CD4-positive, alpha-beta T cell treated with Interferon alpha-2 for 1 hour (primary cell): ENCODE measurements at regions not wholly inside any gene's neighbourhood (a gene's known extent, or its start where the extent isn't known, plus 50 kb on each side); places are given as distances from the start of the nearest gene placed in this dataset.

Experiments used
- DNase-seq, 2 donors: peaks; one replicate each; pipeline ENCODE4 v3.0.0-alpha.2; 2020 to 2022

- no peak for DNase-seq
Observed at GRCh38 chr3:72219752-72220151, 434.8 kb upstream of the PROK2 start.

GRCh38 chr3:72217570-72217969 lies 432.6 kb upstream of the PROK2 start:
- DNase-seq: no peak

DNA sequence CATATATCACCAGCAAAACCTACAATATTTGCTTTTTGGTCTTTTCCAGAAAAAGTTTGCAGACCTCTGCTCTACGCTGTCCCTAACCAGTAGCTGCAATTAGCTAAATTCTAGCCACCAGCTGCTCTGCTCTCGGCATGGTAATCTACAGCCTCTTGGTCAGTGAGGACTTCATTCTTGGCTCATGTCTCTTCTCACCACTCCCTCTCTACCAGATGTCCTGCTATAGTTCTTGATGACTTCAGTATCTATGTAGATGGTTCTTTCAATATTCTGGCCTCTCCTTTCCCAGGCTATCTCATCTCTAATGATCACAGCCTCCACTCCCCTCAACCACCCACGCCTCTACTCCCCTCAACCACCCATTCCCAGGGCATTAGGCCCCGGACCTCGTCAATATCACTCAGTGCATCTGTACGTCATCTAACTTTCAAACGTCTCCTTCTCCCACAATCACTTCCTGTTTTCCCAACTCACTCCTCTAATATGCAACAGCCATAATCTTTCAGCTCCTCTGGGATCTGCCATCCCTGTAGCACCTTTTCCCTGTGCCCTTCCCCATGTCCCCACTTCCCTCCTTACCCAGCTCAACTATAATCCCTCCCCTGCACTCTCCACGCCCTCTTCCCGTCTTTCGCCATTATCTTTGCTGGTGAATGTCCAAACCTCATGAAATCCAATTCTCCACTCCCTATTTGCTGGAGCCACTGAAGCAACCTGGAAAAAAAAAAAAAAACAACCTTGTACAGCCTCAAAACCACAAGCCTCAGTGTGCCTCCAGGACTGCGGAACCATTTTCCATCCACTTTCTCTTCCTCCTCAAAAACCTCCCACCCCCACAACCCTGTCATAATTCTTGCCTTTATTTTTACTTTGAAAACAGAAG lies 429.4 kb upstream of the PROK2 start:
- DNase-seq: no peak

DNA sequence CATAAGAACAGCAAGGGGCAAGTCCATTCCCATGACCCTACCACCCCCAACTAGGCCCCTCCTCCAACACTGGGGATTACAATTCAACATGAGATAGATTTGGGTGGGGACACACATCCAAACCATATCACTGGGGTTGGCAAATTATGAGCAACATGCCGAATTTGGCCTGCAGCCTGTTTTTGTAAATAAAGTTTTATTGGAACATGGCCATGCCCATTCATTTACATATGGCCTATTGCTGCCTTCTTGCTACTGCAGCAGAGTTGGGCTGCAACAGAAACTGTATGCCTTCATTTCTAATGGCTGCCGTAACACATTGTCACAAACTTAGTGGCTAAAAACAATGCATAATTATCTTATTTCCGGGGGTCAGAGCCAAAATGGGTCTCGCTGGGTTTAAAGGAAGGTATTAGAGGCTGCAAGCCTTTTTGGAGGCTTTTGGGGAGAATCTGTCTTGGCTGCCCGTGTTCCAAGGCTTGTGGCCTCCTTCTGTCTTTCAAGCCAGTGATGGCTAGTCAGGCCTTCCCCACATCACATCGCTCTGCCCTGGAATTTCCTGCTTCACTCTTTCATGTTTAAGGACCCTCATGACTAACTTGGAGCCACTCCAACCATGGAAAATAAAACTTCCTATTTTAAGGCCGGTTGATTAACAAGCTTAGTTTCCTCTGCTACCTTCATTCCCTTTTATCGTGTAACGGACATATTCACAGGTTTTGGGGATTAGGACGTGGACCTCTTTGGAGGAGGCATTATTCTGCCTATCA lies 428.5 kb upstream of the PROK2 start:
- DNase-seq: no peak

DNA sequence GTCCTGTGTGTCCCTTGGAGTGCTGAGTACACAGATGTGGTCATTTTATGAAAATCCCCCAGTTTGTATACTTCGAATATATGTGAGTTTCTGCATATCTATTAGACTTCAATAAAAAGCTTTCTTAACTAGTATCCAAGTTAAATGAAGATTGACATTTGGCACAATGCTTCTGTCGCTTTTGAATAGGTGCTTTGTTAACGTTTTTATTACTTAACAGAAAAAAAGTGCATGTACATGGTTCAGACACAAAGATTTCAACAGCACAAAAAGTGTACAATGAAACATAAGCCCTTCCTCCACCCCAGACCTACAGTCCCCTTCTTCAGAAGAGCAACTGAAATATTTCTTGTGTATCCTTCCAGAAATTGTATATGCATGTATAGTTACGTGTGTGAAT lies 427.4 kb upstream of the PROK2 start:
- DNase-seq: no peak

- no peak for DNase-seq
Observed at GRCh38 chr3:72210261-72210660, 425.3 kb upstream of the PROK2 start.

DNA sequence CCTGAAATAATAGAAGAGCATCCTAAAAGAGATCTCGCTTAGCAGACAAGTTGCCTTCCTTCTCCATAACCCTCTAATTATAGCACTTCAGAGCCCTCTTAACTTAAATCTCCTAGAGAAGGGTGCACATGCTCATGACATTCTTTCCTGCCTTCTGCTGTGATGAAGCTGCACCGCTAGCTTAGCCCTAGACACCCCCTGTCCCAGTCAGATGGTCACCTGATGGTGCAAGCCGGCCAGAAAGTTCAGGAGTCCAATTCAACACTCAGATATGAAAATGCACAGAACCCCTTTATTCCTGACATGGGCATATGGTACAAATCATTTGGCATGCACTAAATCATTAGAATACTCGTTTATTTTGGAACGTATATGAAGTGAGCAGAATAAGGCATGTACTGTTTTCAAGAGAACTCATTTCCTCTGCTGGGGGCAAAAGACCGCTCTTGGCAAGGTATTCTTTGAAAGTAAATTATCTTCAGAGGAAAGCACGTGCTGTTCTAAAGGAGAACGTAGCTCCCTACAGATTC lies 420.4 kb upstream of the PROK2 start:
- no peak for DNase-seq

GRCh38 chr3:72204452-72204851 lies 419.5 kb upstream of the PROK2 start:
- no peak for DNase-seq

DNA sequence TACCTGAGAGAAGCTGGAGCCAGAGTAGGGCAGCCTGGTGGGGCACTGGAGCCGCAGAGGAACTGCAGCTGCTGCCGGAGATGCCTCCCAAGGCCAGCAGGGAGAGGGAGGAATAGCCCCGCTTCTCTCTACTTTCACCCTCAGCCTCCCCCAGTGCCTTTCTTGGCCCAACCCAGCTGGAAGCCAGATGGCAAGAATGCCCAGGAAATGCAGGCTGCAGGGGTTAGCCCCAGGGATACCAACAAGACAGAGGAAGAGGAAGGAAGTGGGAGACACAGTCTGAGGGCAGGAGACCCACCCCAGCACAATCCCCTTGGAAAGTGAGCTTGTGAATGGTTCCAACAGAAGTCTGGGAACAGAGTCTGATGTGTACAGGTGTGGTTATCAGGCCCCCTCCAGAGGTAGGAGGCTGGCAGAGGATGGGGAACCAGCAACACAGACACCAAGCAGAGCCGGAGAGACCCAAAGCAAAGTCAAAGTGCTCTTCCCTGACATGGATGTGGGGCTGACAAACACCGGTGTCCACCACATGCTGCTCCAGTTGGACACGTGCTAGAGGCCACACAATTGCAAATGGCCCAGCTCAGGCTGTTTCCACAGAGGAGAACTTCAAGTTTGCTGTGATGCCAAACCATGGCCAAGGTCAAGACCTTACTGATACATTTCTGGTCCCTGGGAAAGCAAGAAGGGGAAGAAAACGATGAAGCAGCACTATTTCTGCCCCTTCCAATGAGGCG lies 418.8 kb upstream of the PROK2 start:
- no peak for DNase-seq

- DNase-seq: no peak
Observed at GRCh38 chr3:72203105-72203504, 418.2 kb upstream of the PROK2 start.

- DNase-seq: no peak
Observed at GRCh38 chr3:72200332-72200731, 415.4 kb upstream of the PROK2 start.

DNA sequence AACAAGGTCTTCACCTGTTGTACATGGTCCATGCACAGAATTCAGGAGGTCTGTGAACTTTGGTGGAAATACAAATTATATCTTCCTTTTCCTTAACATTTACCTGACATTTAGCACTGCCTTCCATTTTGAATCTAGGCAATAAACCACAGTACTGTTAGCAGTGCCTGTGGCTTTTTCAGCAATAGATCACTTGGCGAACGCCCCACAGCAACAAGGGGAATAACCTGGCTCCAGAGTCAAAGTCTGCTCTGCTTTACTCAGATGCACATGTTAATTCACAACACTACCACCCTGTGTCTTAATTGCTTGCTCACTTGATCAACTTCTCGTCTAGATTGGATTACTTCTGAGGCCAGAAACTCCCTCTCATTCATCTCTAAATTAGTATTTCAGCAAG lies 414.6 kb upstream of the PROK2 start:
- DNase-seq: no peak

DNA sequence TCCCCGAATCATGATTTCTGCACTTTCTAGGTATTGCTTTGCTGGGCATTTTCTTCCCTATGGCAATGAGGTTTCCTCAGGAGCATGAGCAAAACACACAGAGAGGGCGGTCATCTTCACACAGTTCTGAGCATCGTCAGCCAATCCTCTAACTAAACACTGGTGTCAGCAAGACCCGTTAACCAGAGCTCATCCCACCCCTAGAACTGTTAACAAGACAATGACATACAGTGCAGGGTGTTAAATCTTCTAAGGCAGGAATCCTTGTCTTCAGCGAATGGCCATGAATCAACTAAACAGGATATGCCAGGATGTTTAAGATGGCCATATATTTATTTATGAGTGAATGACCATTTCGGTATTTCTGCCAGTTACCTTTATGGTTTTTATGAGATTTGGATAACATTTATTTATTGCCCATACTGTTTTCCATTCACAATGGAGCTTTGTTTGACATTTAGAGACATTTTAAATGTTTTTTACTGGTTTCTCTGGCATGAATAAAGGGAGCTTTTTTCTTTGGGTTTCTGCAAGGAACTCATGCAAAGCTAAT lies 411.5 kb upstream of the PROK2 start:
- no peak for DNase-seq

GRCh38 chr3:72195895-72196294 lies 410.9 kb upstream of the PROK2 start:
- DNase-seq: no peak

GRCh38 chr3:72194458-72194857 lies 409.5 kb upstream of the PROK2 start:
- DNase-seq: no peak

DNA sequence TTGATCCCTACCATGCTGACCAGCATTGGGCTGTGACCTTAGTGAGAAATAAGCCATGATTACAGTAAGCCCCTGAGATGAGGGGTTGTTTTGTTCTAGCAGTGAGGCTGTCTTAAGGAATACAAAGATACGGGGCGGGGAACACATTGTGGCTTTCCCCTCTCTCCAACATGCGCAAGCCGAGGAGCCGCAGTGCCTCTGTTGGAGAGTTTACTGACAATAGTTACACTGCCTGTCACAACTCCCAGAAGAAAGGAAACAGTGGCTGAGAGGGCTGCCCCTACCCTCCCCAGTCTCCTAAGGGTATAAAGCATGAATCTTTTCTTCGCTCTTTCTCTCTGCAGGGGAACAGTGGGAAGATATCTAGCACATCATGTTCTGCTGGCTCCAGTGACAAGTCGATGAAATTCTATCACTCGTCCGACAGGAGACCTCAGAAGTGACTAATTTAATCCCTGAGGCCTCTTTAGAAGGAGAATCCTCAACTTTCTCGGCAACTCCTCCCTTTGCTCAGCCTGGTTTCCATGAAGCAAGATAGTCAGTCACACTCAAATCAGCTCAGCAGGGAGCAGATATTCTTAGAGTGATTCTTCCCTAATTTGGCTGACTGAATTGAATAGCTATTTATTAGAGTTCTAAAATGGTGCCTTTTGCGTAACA lies 409.0 kb upstream of the PROK2 start:
- no peak for DNase-seq

GRCh38 chr3:72192572-72192971 lies 407.6 kb upstream of the PROK2 start:
- DNase-seq: no peak

DNA sequence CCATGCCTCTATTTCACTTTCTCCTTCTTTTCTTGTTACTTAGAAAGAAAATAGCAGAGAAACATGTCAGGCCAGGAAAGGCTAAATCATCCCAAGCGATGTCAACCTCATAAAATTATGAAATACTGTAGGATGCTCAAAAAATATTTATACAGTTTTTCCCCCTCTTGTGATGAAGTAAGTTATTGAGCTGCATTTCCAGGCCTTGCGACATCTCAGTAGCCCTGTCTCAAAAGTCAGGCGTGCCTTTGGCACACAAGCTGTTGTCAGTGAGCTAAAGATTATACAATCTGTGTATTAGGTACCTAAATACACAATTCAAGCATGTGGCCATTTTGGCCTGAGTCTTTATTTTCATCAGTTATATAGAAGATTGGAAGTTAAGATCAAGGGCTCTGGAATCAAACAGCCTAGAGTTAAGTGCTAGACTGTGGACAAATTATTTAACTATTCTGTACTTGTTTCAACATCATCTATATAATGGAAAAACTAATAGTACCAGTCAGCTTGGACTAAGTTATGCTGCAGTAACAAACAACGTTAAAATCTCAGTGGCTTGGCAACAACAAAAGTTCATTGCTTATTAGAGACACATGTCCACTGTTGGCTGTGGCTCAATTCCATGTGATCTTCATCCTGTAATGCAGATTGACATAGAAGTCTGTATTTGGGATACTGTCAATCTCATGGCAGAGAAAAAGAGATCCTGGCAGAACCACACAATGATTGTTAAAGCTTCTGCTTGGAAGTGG lies 406.4 kb upstream of the PROK2 start:
- DNase-seq: no peak

GRCh38 chr3:72190050-72190449 lies 405.1 kb upstream of the PROK2 start:
- no peak for DNase-seq

GRCh38 chr3:72189339-72189738 lies 404.4 kb upstream of the PROK2 start:
- DNase-seq: no peak

DNA sequence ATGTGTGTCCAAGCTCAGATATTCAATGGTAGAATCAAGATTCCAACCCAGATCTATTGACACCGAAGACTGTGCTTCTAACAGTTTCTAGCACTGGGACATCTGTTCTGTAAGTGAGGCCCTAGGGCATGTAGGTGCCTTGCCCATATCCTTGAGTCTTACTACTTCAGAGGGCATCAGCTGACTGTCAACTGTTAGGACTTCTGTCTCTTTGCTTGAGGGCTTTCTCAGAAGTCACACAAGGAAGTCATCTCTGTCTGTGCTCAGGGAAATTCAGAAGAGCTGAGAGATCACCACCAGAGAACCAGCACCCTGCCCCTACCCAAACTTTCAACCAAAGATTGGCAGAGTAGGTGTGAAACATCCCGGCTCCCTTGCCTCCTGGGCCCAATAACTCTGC lies 403.6 kb upstream of the PROK2 start:
- DNase-seq: no peak

DNA sequence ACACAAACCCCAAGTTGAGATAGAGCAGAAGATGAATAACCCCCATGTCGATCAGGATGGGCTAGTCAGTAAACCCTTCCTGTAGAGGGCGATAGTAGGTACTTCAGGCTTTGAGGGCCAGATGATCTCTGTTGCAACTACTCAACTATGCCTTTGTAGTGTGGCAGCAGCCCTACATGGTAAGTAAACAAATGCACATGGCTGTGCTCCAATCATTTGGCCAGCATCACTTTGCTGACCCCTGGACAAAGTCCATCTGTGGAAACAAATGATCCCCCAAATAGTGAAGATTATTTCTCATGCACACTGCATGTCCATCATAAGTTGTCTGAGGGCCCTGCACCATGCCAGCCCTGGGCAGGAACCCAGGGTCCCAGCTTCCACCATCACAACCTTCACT lies 402.2 kb upstream of the PROK2 start:
- DNase-seq: no peak
